Neutrophil (primary cell): ENCODE measurements at regions not wholly inside any gene's neighbourhood (a gene's known extent, or its start where the extent isn't known, plus 50 kb on each side); places are given as distances from the start of the nearest gene placed in this dataset.

ENCODE experiments used
- H3K27ac ChIP-seq: fragments of 200-600 bp; sonication (generic); 2 replicates; pipeline ENCODE4 v1.5.1; 2016; ENCODE audit warnings: mild to moderate bottlenecking, moderate library complexity
- H3K27me3 ChIP-seq: fragments of 200-600 bp; sonication (generic); 2 replicates; pipeline ENCODE4 v1.6.0; 2016; ENCODE audit warnings: mild to moderate bottlenecking
- H3K36me3 ChIP-seq: fragments of 200-600 bp; sonication (generic); 2 replicates; pipeline ENCODE4 v1.5.1; 2017
- H3K4me1 ChIP-seq, 2 experiments: fragments of 200-600 bp in 1 of 2; sonication (generic) in 1 of 2; 1 replicate in 1 of 2; 2 replicates in 1 of 2; pipeline versions ENCODE4 v1.5.1 to v1.6.1; 2013 to 2016; ENCODE audit warnings: low read depth in 1 of 2, low read length in 1 of 2, mild to moderate bottlenecking in 1 of 2, moderate library complexity in 1 of 2; ENCODE audit not compliant: control insufficient read depth in 1 of 2, insufficient read depth in 1 of 2
- H3K4me3 ChIP-seq, 2 experiments: fragments of 200-600 bp in 1 of 2; sonication (generic) in 1 of 2; 1 replicate in 1 of 2; 2 replicates in 1 of 2; pipeline ENCODE4 v1.5.1; 2013 to 2016; ENCODE audit warnings: low read depth in 1 of 2, low read length in 1 of 2, mild to moderate bottlenecking in 1 of 2, moderate library complexity in 1 of 2
- H3K9me3 ChIP-seq: fragments of 200-600 bp; sonication (generic); 2 replicates; pipeline ENCODE4 v1.5.1; 2016
- CTCF ChIP-seq: fragments of 200-600 bp; sonication (generic); IDR thresholded peaks from 2 replicates; pipeline ENCODE4 v1.5.1; 2016; ENCODE audit warnings: antibody characterized with exemption

- no peaks in the 10 kb centered on the region for H3K4me1 ChIP-seq
- H3K27me3 ChIP-seq = no peaks in the 10 kb centered on the region
- no peak for TF ChIP-seq CTCF
- no peaks in the 10 kb centered on the region for H3K9me3 ChIP-seq
- no peaks in the 10 kb centered on the region for H3K36me3 ChIP-seq
- no peak overlapping the region for H3K4me3 ChIP-seq
- no peak overlapping the region for H3K27ac ChIP-seq
Measured at GRCh38 chr3:21894459-21895340, 143.7 kb upstream of the ZNF385D start.

- no peaks in the 10 kb centered on the region for H3K27me3 ChIP-seq
- H3K4me1 ChIP-seq = no peaks in the 10 kb centered on the region
- H3K27ac ChIP-seq = no peak overlapping the region
- TF ChIP-seq CTCF = no peak
- no peaks in the 10 kb centered on the region for H3K36me3 ChIP-seq
- H3K9me3 ChIP-seq = no peaks in the 10 kb centered on the region
- no peak overlapping the region for H3K4me3 ChIP-seq
Measured at GRCh38 chr3:21898316-21898715, 147.3 kb upstream of the ZNF385D start.

- no peak for TF ChIP-seq CTCF
- no peaks in the 10 kb centered on the region for H3K9me3 ChIP-seq
- H3K27me3 ChIP-seq = no peaks in the 10 kb centered on the region
- no peaks in the 10 kb centered on the region for H3K36me3 ChIP-seq
- no peaks in the 10 kb centered on the region for H3K4me1 ChIP-seq
- no peak overlapping the region for H3K4me3 ChIP-seq
- no peak overlapping the region for H3K27ac ChIP-seq
Measured at GRCh38 chr3:21901484-21901883, 150.5 kb upstream of the ZNF385D start.

GRCh38 chr3:21902956-21903355, 151.9 kb upstream of the ZNF385D start:
- Histone ChIP-seq H3K27ac (no peak overlapping the region), H3K9me3 (no peaks in the 10 kb centered on the region), H3K4me3 (no peak overlapping the region), H3K36me3 (no peaks in the 10 kb centered on the region), H3K4me1 (no peaks in the 10 kb centered on the region), H3K27me3 (no peaks in the 10 kb centered on the region)
- no peak for TF ChIP-seq CTCF

GRCh38 chr3:21909096-21909495, 158.1 kb upstream of the ZNF385D start:
- Histone ChIP-seq H3K27ac (no peak overlapping the region), H3K4me3 (no peak overlapping the region), H3K4me1 (no peaks in the 10 kb centered on the region), H3K27me3 (no peaks in the 10 kb centered on the region), H3K36me3 (no peaks in the 10 kb centered on the region), H3K9me3 (no peaks in the 10 kb centered on the region)
- no peak for TF ChIP-seq CTCF
